ENCODE measurements at regions not wholly inside any gene's neighbourhood (a gene's known extent, or its start where the extent isn't known, plus 50 kb on each side); places are given as distances from the start of the nearest gene placed in this dataset.

GRCh38 chr16:6153901-6154300 is 1056.3 kb upstream of the EEF2KMT start:
- TF ChIP-seq, protein P1, sequence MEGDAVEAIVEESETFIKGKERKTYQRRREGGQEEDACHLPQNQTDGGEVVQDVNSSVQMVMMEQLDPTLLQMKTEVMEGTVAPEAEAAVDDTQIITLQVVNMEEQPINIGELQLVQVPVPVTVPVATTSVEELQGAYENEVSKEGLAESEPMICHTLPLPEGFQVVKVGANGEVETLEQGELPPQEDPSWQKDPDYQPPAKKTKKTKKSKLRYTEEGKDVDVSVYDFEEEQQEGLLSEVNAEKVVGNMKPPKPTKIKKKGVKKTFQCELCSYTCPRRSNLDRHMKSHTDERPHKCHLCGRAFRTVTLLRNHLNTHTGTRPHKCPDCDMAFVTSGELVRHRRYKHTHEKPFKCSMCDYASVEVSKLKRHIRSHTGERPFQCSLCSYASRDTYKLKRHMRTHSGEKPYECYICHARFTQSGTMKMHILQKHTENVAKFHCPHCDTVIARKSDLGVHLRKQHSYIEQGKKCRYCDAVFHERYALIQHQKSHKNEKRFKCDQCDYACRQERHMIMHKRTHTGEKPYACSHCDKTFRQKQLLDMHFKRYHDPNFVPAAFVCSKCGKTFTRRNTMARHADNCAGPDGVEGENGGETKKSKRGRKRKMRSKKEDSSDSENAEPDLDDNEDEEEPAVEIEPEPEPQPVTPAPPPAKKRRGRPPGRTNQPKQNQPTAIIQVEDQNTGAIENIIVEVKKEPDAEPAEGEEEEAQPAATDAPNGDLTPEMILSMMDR (IDR thresholded peaks at IDR 0.05; ENCODE audit: insufficient read depth, low read length, poor library complexity, severe bottlenecking): no peak
- TF ChIP-seq EZH2phosphoT487 (conservative IDR thresholded peaks at IDR 0.05; ENCODE audit: low read length): no peak

All from SU-DHL-6 (cell line).